Liver (tissue), 8 donors: ENCODE measurements at regions not wholly inside any gene's neighbourhood (a gene's known extent, or its start where the extent isn't known, plus 50 kb on each side); places are given as distances from the start of the nearest gene placed in this dataset.

Source experiments
- DNase-seq: peaks from one replicate; pipeline ENCODE4 v3.0.0-alpha.2; 2017; ENCODE audit warnings: low spot score
- H3K27ac ChIP-seq, 2 donors: one replicate each; pipeline ENCODE4 v1.7.0; 2013; ENCODE audit warnings: inconsistent platforms in 2 of 2, low read length in 2 of 2, control low read depth in 1 of 2, low read depth in 1 of 2, mild to moderate bottlenecking in 1 of 2
- H3K27me3 ChIP-seq, 4 donors: one replicate each; pipeline versions ENCODE4 v1.6.1 to v1.7.0; 2013; ENCODE audit warnings: low read length in 3 of 4, inconsistent platforms in 1 of 4, mild to moderate bottlenecking in 1 of 4, moderate library complexity in 1 of 4; ENCODE audit not compliant: control insufficient read depth in 4 of 4, insufficient read depth in 4 of 4
- H3K36me3 ChIP-seq, 4 donors: one replicate each; pipeline versions ENCODE4 v1.6.1 to v1.7.0; 2013; ENCODE audit warnings: low read length in 3 of 4, mild to moderate bottlenecking in 3 of 4, low read depth in 1 of 4, moderate library complexity in 1 of 4; ENCODE audit not compliant: control insufficient read depth in 4 of 4, insufficient read depth in 3 of 4
- H3K4me1 ChIP-seq, 4 donors: one replicate each; pipeline versions ENCODE4 v1.6.1 to v1.7.0; 2013; ENCODE audit warnings: low read length in 3 of 4, mild to moderate bottlenecking in 3 of 4, moderate library complexity in 1 of 4; ENCODE audit not compliant: control insufficient read depth in 4 of 4, insufficient read depth in 4 of 4
- H3K4me3 ChIP-seq, 3 donors: one replicate each; pipeline versions ENCODE4 v1.6.1 to v1.7.0; 2013; ENCODE audit warnings: low read length in 3 of 3, control low read depth in 1 of 3, low read depth in 1 of 3, mild to moderate bottlenecking in 1 of 3
- H3K9ac ChIP-seq, 2 donors: one replicate each; pipeline ENCODE4 v1.7.0; 2013; ENCODE audit warnings: low read length in 2 of 2, mild to moderate bottlenecking in 2 of 2, moderate library complexity in 2 of 2, control low read depth in 1 of 2, low read depth in 1 of 2
- H3K9me3 ChIP-seq, 4 donors: one replicate each; pipeline versions ENCODE4 v1.6.1 to v1.7.0; 2013; ENCODE audit warnings: low read length in 3 of 4; ENCODE audit not compliant: control insufficient read depth in 4 of 4
- ATF3 ChIP-seq: IDR thresholded peaks from 2 replicates; pipeline ENCODE4 v1.6.1; 2016; ENCODE audit warnings: antibody characterized with exemption
- CTCF ChIP-seq: fragments of 150-350 bp; IDR thresholded peaks from 2 replicates; pipeline ENCODE4 v1.5.1; 2017; ENCODE audit warnings: improper control_type of control experiment, low read depth, low read length; ENCODE audit not compliant: missing input control
- EGR1 ChIP-seq, 2 donors: IDR thresholded peaks; 2 replicates each; pipeline ENCODE4 v1.6.1; 2016 to 2018; ENCODE audit warnings: antibody characterized with exemption in 2 of 2, low read depth in 2 of 2
- FOXA1 ChIP-seq: IDR thresholded peaks from 2 replicates; pipeline ENCODE4 v1.6.1; 2016; ENCODE audit warnings: antibody characterized with exemption
- FOXA2 ChIP-seq: IDR thresholded peaks from 2 replicates; pipeline ENCODE4 v1.6.1; 2016; ENCODE audit warnings: antibody characterized with exemption
- GABPA ChIP-seq, 2 donors: IDR thresholded peaks in 1 of 2; conservative IDR thresholded peaks in 1 of 2; 2 replicates each; pipeline ENCODE4 v1.6.1; 2016; ENCODE audit warnings: antibody characterized with exemption in 2 of 2, mild to moderate bottlenecking in 1 of 2, moderate library complexity in 1 of 2
- HNF4A ChIP-seq, 2 donors: conservative IDR thresholded peaks; 2 replicates each; pipeline ENCODE4 v1.6.1; 2016; ENCODE audit warnings: antibody characterized with exemption in 2 of 2, mild to moderate bottlenecking in 2 of 2
- HNF4G ChIP-seq: IDR thresholded peaks from 2 replicates; pipeline ENCODE4 v1.6.1; 2016; ENCODE audit warnings: antibody characterized with exemption
- JUND ChIP-seq, 2 donors: IDR thresholded peaks; 2 replicates each; pipeline ENCODE4 v1.6.1; 2016; ENCODE audit warnings: antibody characterized with exemption in 2 of 2
- MAX ChIP-seq: IDR thresholded peaks from 2 replicates; pipeline ENCODE4 v1.6.1; 2016; ENCODE audit warnings: antibody characterized with exemption
- NR2F2 ChIP-seq: IDR thresholded peaks from 2 replicates; pipeline ENCODE4 v1.6.1; 2016; ENCODE audit warnings: antibody characterized with exemption
- RAD21 ChIP-seq, 2 donors: IDR thresholded peaks; 2 replicates each; pipeline ENCODE4 v1.6.1; 2016; ENCODE audit warnings: antibody characterized with exemption in 2 of 2, mild to moderate bottlenecking in 2 of 2
- REST ChIP-seq: IDR thresholded peaks from 2 replicates; pipeline ENCODE4 v1.6.1; 2016; ENCODE audit warnings: antibody characterized with exemption, mild to moderate bottlenecking
- RXRA ChIP-seq, 2 donors: IDR thresholded peaks; 2 replicates each; pipeline ENCODE4 v1.6.1; 2017 to 2018; ENCODE audit warnings: antibody characterized with exemption in 2 of 2, mild to moderate bottlenecking in 1 of 2
- SP1 ChIP-seq: IDR thresholded peaks from 2 replicates; pipeline ENCODE4 v1.6.1; 2018; ENCODE audit warnings: antibody characterized with exemption, mild to moderate bottlenecking
- TAF1 ChIP-seq: conservative IDR thresholded peaks from 2 replicates; pipeline ENCODE4 v1.6.1; 2016; ENCODE audit warnings: antibody characterized with exemption, mild to moderate bottlenecking
- YY1 ChIP-seq: IDR thresholded peaks from 2 replicates; pipeline ENCODE4 v1.6.1; 2016; ENCODE audit warnings: antibody characterized with exemption, mild to moderate bottlenecking
- ZBTB33 ChIP-seq: IDR thresholded peaks from 2 replicates; pipeline ENCODE4 v1.6.1; 2016; ENCODE audit warnings: antibody characterized with exemption
- WGBS: extraction: QIAGEN DNeasy Blood & Tissue Kit; methylation state at CpG from one replicate; pipeline ENCODE4 v1.1.7; 2013; 5-methylcytosine and 5-hydroxymethylcytosine counted together
- donor health status: healthy.
- donor health status: healthy.
- donor health status: healthy.
- donor health status: healthy.
- donor health status: healthy.

- TF ChIP-seq MAX (no peak), GABPA (IDR thresholded peaks at IDR 0.05 in 1 of 2, conservative IDR thresholded peaks at IDR 0.05 in 1 of 2) (no peak), FOXA1 (no peak), FOXA2 (no peak), SP1 (no peak), ZBTB33 (no peak), YY1 (no peak), CTCF (no peak), REST (no peak), NR2F2 (no peak), TAF1 (no peak), HNF4G (no peak), JUND (IDR thresholded peaks at IDR 0.05) (no peak), RAD21 (IDR thresholded peaks at IDR 0.05) (no peak), RXRA (IDR thresholded peaks at IDR 0.05) (no peak), ATF3 (no peak), EGR1 (IDR thresholded peaks at IDR 0.05; ENCODE audit: low read depth in 2 of 2) (no peak), HNF4A (conservative IDR thresholded peaks at IDR 0.05) (no peak)
- Histone ChIP-seq H3K36me3 (no peaks in the 10 kb centered on the region), H3K4me1 (no peaks in the 10 kb centered on the region), H3K27me3 (no peaks in the 10 kb centered on the region), H3K27ac (no peak overlapping the region), H3K9ac (no peak overlapping the region), H3K9me3 (no peaks in the 10 kb centered on the region), H3K4me3 (no peak overlapping the region)
- DNase-seq: no peak
- 71% methylated on average over 1 of the region's 1 CpG for WGBS
Measured at GRCh38 chr3:139780593-139780992, 102.8 kb upstream of the NMNAT3 start.
